Fibroblast of lung (primary cell): ENCODE measurements at regions not wholly inside any gene's neighbourhood (a gene's known extent, or its start where the extent isn't known, plus 50 kb on each side); places are given as distances from the start of the nearest gene placed in this dataset.

Experiments
- EZH2 ChIP-seq: IDR thresholded peaks from 2 replicates; pipeline ENCODE4 v1.5.1; 2012; ENCODE audit warnings: low read length, control low read depth, mild to moderate bottlenecking; ENCODE audit errors: missing control alignments
- TF ChIP-seq, protein P1 (sequence below), 2 donors: IDR thresholded peaks in 1 of 2; conservative IDR thresholded peaks in 1 of 2; 1 replicate in 1 of 2; 2 replicates in 1 of 2; pipeline ENCODE4 v1.5.1; 2011 to 2012; ENCODE audit warnings: low read length in 2 of 2, control low read depth in 1 of 2, inconsistent platforms in 1 of 2, low read depth in 1 of 2, mild to moderate bottlenecking in 1 of 2

DNA sequence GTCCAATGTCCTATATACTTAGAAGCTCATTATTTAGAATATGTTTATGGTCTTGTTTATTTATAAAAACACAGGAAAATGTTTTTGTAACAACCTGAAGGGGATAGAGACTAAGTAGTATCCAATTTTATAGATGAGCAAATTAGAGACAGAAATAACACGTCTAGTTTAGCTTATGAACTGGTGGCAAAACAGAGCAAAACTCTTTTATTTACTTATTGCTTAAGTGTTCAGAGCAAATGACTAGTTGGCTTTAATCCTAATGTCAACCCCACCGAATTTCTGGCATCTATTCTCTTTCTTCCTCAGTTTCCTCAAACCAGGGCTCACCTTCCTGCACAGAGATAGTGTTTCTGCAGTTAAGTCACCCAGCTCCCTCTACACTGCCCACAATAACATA, 792.8 kb downstream of the REEP3 start:
- TF ChIP-seq EZH2 = no peak
- TF ChIP-seq, protein P1, sequence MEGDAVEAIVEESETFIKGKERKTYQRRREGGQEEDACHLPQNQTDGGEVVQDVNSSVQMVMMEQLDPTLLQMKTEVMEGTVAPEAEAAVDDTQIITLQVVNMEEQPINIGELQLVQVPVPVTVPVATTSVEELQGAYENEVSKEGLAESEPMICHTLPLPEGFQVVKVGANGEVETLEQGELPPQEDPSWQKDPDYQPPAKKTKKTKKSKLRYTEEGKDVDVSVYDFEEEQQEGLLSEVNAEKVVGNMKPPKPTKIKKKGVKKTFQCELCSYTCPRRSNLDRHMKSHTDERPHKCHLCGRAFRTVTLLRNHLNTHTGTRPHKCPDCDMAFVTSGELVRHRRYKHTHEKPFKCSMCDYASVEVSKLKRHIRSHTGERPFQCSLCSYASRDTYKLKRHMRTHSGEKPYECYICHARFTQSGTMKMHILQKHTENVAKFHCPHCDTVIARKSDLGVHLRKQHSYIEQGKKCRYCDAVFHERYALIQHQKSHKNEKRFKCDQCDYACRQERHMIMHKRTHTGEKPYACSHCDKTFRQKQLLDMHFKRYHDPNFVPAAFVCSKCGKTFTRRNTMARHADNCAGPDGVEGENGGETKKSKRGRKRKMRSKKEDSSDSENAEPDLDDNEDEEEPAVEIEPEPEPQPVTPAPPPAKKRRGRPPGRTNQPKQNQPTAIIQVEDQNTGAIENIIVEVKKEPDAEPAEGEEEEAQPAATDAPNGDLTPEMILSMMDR (conservative IDR thresholded peaks at IDR 0.05 in 1 of 2, IDR thresholded peaks at IDR 0.05 in 1 of 2; ENCODE audit: low read depth in 1 of 2, low read length in 2 of 2) = no peak
